Loucy (cell line): ENCODE measurements at regions not wholly inside any gene's neighbourhood (a gene's known extent, or its start where the extent isn't known, plus 50 kb on each side); places are given as distances from the start of the nearest gene placed in this dataset.

Experiments used
- EZH2phosphoT487 ChIP-seq: fragments of 200-600 bp; IDR thresholded peaks from 2 replicates; pipeline ENCODE4 v1.6.1; 2018; ENCODE audit warnings: antibody characterized with exemption, mild to moderate bottlenecking, moderate library complexity, borderline replicate concordance
- TF ChIP-seq, protein P1 (sequence below): fragments of 200-600 bp; sonication (generic); conservative IDR thresholded peaks from 2 replicates; pipeline ENCODE4 v1.5.1; 2014; ENCODE audit warnings: mild to moderate bottlenecking, antibody characterized with exemption, low read length

DNA sequence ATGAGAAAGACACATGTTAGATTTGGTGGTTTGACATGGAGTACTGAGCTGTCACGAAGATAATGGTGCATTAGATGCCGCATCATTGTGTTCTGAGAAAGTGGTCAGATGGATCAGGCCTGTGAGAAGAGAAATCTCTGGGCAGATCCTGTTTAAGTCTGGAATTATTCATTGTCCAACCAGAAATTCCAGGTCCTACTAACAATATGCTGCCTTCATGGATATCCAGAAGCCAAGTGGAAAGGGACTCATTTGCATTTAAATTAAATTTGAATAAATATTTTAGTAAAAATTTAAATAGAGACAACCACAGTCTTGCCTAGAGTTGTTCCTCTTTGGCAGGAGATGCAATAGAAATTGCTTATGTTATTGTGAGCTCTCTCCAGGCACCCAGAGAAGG, 330.5 kb upstream of the TMEM132C start:
- TF ChIP-seq, protein P1, sequence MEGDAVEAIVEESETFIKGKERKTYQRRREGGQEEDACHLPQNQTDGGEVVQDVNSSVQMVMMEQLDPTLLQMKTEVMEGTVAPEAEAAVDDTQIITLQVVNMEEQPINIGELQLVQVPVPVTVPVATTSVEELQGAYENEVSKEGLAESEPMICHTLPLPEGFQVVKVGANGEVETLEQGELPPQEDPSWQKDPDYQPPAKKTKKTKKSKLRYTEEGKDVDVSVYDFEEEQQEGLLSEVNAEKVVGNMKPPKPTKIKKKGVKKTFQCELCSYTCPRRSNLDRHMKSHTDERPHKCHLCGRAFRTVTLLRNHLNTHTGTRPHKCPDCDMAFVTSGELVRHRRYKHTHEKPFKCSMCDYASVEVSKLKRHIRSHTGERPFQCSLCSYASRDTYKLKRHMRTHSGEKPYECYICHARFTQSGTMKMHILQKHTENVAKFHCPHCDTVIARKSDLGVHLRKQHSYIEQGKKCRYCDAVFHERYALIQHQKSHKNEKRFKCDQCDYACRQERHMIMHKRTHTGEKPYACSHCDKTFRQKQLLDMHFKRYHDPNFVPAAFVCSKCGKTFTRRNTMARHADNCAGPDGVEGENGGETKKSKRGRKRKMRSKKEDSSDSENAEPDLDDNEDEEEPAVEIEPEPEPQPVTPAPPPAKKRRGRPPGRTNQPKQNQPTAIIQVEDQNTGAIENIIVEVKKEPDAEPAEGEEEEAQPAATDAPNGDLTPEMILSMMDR = no peak
- no peak for TF ChIP-seq EZH2phosphoT487
